H1 (cell line): ENCODE measurements at regions not wholly inside any gene's neighbourhood (a gene's known extent, or its start where the extent isn't known, plus 50 kb on each side); places are given as distances from the start of the nearest gene placed in this dataset.

Experiments
- CHD1 ChIP-seq: IDR thresholded peaks from 2 replicates; pipeline ENCODE4 v1.6.1; 2012; ENCODE audit warnings: low read depth, low read length, improper control_type of control experiment
- EP300 ChIP-seq, 2 experiments: IDR thresholded peaks; 1 replicate in 1 of 2; 2 replicates in 1 of 2; pipeline ENCODE4 v1.6.1; 2011 to 2012; ENCODE audit warnings: low read depth in 2 of 2, low read length in 2 of 2, mild to moderate bottlenecking in 2 of 2, borderline replicate concordance in 1 of 2, inconsistent platforms in 1 of 2, moderate library complexity in 1 of 2
- EZH2 ChIP-seq: fragments of 200-600 bp; sonication (generic); IDR thresholded peaks from 2 replicates; pipeline ENCODE4 v1.7.1; 2012; ENCODE audit warnings: low read depth, mild to moderate bottlenecking, moderate library complexity, low read length, inconsistent platforms; ENCODE audit not compliant: severe bottlenecking
- HDAC6 ChIP-seq: IDR thresholded peaks from one replicate; pipeline ENCODE4 v1.7.1; 2012; ENCODE audit warnings: low read depth, mild to moderate bottlenecking, inconsistent platforms, low read length, moderate library complexity
- MAFK ChIP-seq: IDR thresholded peaks from 2 replicates; pipeline ENCODE4 v1.6.1; 2012; ENCODE audit warnings: low read depth, mild to moderate bottlenecking, improper control_type of control experiment, low read length
- SUZ12 ChIP-seq: fragments of 200-600 bp; sonication (generic); IDR thresholded peaks from 2 replicates; pipeline ENCODE4 v1.6.1; 2012; ENCODE audit warnings: mild to moderate bottlenecking, inconsistent platforms, low read length, moderate library complexity, mixed read lengths
- ZNF274 ChIP-seq: IDR thresholded peaks from 2 replicates; pipeline ENCODE4 v1.7.0; 2012; ENCODE audit warnings: low read length, borderline replicate concordance; ENCODE audit errors: extremely low read depth
- TF ChIP-seq, protein P1 (sequence below), 3 experiments: IDR thresholded peaks; 1 replicate in 2 of 3; 2 replicates in 1 of 3; pipeline versions ENCODE4 v1.5.1 to v1.6.1; 2011; ENCODE audit warnings: low read length in 3 of 3, mild to moderate bottlenecking in 3 of 3, inconsistent platforms in 2 of 3, low read depth in 1 of 3, moderate library complexity in 1 of 3; ENCODE audit not compliant: insufficient read depth in 1 of 3; ENCODE audit errors: control extremely low read depth in 1 of 3

DNA sequence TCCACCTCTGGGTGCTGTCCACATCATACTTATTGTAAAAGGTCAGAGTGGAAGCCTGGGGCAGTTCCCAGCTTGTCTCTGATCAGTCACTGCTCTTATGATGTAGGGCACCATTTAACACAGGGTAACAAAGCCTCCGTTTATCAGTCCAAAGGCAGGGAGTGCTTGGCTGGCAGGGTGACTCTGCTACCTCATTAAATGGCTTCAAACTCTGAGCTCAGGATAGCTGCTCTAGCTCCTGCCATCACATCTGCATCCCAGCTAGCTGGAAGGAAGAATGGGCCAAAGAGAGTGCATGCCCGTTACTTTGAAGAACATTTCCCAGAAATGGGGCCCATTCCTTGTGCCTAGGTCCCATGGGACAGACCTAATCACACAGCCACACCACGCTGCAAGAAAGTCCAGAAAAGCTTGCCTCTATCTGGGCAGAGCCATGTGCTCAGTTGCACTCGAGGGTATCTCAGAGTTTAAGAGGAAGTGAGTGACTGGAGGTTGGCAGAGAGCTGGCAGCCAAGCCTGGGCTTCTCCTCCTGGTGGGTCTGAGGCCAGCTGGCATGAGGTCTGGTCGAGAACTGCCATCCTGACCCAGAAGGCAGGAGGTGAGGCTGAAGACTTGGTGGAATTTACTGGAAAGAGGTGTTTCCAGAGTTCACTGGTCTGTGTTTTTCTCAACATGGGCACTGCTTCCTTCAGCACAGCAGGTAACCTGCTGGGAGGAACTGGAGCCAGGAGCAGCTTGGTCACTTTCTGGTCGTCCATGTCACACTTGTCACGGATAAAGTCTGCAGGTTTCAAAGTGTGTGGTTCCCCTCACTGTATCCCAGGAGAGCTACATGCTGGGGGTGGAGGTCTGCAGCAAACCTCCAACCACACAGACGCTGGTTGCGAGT lies 935.7 kb downstream of the BRD1 start:
- TF ChIP-seq MAFK (no peak), ZNF274 (no peak), HDAC6 (no peak), EP300 (IDR thresholded peaks at IDR 0.05; ENCODE audit: borderline replicate concordance in 1 of 2, low read depth in 2 of 2, low read length in 2 of 2) (no peak), CHD1 (no peak), SUZ12 (no peak), EZH2 (no peak)
- TF ChIP-seq, protein P1, sequence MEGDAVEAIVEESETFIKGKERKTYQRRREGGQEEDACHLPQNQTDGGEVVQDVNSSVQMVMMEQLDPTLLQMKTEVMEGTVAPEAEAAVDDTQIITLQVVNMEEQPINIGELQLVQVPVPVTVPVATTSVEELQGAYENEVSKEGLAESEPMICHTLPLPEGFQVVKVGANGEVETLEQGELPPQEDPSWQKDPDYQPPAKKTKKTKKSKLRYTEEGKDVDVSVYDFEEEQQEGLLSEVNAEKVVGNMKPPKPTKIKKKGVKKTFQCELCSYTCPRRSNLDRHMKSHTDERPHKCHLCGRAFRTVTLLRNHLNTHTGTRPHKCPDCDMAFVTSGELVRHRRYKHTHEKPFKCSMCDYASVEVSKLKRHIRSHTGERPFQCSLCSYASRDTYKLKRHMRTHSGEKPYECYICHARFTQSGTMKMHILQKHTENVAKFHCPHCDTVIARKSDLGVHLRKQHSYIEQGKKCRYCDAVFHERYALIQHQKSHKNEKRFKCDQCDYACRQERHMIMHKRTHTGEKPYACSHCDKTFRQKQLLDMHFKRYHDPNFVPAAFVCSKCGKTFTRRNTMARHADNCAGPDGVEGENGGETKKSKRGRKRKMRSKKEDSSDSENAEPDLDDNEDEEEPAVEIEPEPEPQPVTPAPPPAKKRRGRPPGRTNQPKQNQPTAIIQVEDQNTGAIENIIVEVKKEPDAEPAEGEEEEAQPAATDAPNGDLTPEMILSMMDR (IDR thresholded peaks at IDR 0.05; ENCODE audit: control extremely low read depth in 1 of 3, insufficient read depth in 1 of 3, low read depth in 1 of 3, low read length in 3 of 3): no peak
